IPS DF 6.9 (cell line): ENCODE measurements at regions not wholly inside any gene's neighbourhood (a gene's known extent, or its start where the extent isn't known, plus 50 kb on each side); places are given as distances from the start of the nearest gene placed in this dataset.

Experiments
- DNase-seq: peaks from one replicate; pipeline ENCODE4 v3.0.0-alpha.2; 2013; ENCODE audit warnings: low read depth, low spot score
- H3K27ac ChIP-seq: one replicate; pipeline ENCODE4 v1.5.1; 2013; ENCODE audit warnings: low read length, control low read depth
- H3K27me3 ChIP-seq: 2 replicates; pipeline ENCODE4 v1.6.1; 2013; ENCODE audit warnings: mild to moderate bottlenecking, low read length; ENCODE audit not compliant: control insufficient read depth, insufficient read depth
- H3K36me3 ChIP-seq: 2 replicates; pipeline ENCODE4 v1.6.1; 2013; ENCODE audit warnings: low read length; ENCODE audit not compliant: control insufficient read depth, insufficient read depth
- H3K4me1 ChIP-seq: 2 replicates; pipeline ENCODE4 v1.6.1; 2013; ENCODE audit warnings: low read length; ENCODE audit not compliant: control insufficient read depth, insufficient read depth
- H3K4me3 ChIP-seq: 2 replicates; pipeline ENCODE4 v1.5.1; 2013; ENCODE audit warnings: mild to moderate bottlenecking, low read length
- H3K9me3 ChIP-seq: 2 replicates; pipeline ENCODE4 v1.6.1; 2013; ENCODE audit warnings: low read length, inconsistent platforms; ENCODE audit not compliant: control insufficient read depth, insufficient read depth
- whole genome bisulfite sequencing: extraction: QIAGEN DNeasy Blood & Tissue Kit; methylation state at CpG from one replicate; pipeline ENCODE4 v1.1.7; 2013; ENCODE audit warnings: mixed read lengths, missing lambda C conversion rate; ENCODE audit not compliant: insufficient read length, insufficient coverage; 5-methylcytosine and 5-hydroxymethylcytosine counted together

DNA sequence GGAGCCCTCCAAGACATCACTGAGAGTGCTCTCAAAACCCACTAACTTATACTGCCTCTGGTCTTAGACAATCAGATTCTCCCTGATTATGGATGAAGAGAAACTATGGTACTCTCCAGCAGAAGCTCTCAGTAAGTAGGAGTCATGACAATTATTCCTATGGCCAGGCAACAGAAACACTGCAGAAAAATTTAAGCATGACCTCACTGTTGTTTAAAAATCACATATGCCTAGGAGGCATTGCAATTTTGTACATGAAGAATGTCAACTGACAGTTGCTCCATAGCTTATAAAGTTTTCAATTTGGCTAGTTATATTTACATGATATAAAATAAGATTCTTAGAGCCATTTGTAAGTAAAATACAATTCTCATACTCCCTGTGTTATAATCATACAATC, 105.9 kb upstream of the LSM8 start:
- Histone ChIP-seq H3K27ac (no peak overlapping the region), H3K4me3 (no peak overlapping the region), H3K4me1 (no peaks in the 10 kb centered on the region), H3K27me3 (no peaks in the 10 kb centered on the region), H3K9me3 (no peaks in the 10 kb centered on the region), H3K36me3 (no peaks in the 10 kb centered on the region; the same call in 1 of the 2 replicates)
- DNase-seq, result no peak

- DNase-seq, result no peak
- Histone ChIP-seq H3K27ac (no peak overlapping the region), H3K27me3 (no peaks in the 10 kb centered on the region), H3K4me1 (no peaks in the 10 kb centered on the region), H3K4me3 (no peak overlapping the region), H3K36me3 (no peaks in the 10 kb centered on the region), H3K9me3 (no peaks in the 10 kb centered on the region)
- WGBS, result no CpG with 5 or more reads among the region's 1 CpG
These were observed 104.6 kb upstream of the LSM8 start for GRCh38 chr7:118079369-118079768.

GRCh38 chr7:118080947-118081346, 103.0 kb upstream of the LSM8 start:
- DNase-seq, result peak; percentile 11
- no CpG with 5 or more reads among the region's 3 CpGs for WGBS

GRCh38 chr7:118082506-118082905, 101.5 kb upstream of the LSM8 start:
- no peak for DNase-seq
- H3K4me1 ChIP-seq, result peaks cover 2% of the 10 kb centered on the region; the same call in 1 of the 2 replicates
- no peaks in the 10 kb centered on the region for H3K27me3 ChIP-seq
- H3K27ac ChIP-seq, result no peak overlapping the region
- H3K4me3 ChIP-seq, result no peak overlapping the region
- H3K36me3 ChIP-seq, result no peaks in the 10 kb centered on the region
- no peaks in the 10 kb centered on the region for H3K9me3 ChIP-seq

More at GRCh38 chr7:118080947-118081346, 103.0 kb upstream of the LSM8 start:
- peaks cover 2% of the 10 kb centered on the region; the same call in 1 of the 2 replicates for H3K4me1 ChIP-seq
- no peak overlapping the region for H3K4me3 ChIP-seq
- no peaks in the 10 kb centered on the region for H3K27me3 ChIP-seq
- H3K27ac ChIP-seq, result no peak overlapping the region
- H3K36me3 ChIP-seq, result no peaks in the 10 kb centered on the region
- H3K9me3 ChIP-seq, result no peaks in the 10 kb centered on the region

- Histone ChIP-seq H3K27me3 (no peaks in the 10 kb centered on the region), H3K4me3 (no peak overlapping the region), H3K36me3 (no peaks in the 10 kb centered on the region), H3K27ac (no peak overlapping the region), H3K9me3 (no peaks in the 10 kb centered on the region), H3K4me1 (peaks cover 2% of the 10 kb centered on the region; the same call in 1 of the 2 replicates)
- no peak for DNase-seq
- no CpG with 5 or more reads among the region's 3 CpGs for WGBS
These were observed 99.0 kb upstream of the LSM8 start for GRCh38 chr7:118085000-118085399.

- Histone ChIP-seq H3K27me3 (no peaks in the 10 kb centered on the region), H3K4me3 (no peak overlapping the region), H3K4me1 (peaks cover 2% of the 10 kb centered on the region; the same call in 1 of the 2 replicates), H3K27ac (no peak overlapping the region), H3K36me3 (no peaks in the 10 kb centered on the region), H3K9me3 (no peaks in the 10 kb centered on the region)
- DNase-seq, result no peak
- no CpG with 5 or more reads among the region's 2 CpGs for WGBS
These were observed 96.8 kb upstream of the LSM8 start for GRCh38 chr7:118087126-118087525.

GRCh38 chr7:118094044-118094443, 89.9 kb upstream of the LSM8 start:
- Histone ChIP-seq H3K27me3 (no peaks in the 10 kb centered on the region), H3K36me3 (no peaks in the 10 kb centered on the region), H3K9me3 (no peaks in the 10 kb centered on the region), H3K27ac (no peak overlapping the region), H3K4me1 (no peaks in the 10 kb centered on the region), H3K4me3 (no peak overlapping the region)
- DNase-seq, result no peak
- WGBS, result no CpG with 5 or more reads among the region's 1 CpG

DNA sequence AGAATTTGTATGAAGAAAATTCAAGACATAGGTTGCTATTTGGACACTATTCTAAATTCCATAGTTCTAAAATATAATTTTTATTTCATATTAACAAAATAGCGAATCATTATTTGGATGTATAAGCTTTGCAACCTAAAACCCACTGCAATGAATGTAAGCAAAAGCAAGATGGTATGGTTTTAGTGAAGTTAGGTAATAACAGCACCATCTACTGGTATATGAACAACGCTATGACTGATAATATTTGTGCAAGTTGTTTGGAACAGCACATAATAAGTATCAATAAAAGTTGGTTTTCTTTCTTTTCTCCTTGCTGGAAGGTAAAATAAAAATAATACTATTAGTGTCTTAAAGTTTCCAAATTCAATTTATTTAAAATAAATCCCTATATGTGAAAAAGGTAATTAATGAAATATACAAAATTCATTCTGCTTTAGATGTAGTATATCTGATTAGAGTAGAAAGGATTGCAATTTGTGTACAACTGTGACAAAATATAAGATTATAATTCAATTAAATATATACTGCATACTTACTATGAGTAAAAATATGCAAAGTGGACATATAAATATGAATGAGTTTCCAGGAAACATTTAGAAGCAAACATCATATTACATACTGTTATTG, 79.0 kb upstream of the LSM8 start:
- Histone ChIP-seq H3K27ac (no peak overlapping the region), H3K27me3 (no peaks in the 10 kb centered on the region), H3K9me3 (no peaks in the 10 kb centered on the region), H3K36me3 (no peaks in the 10 kb centered on the region), H3K4me3 (no peak overlapping the region), H3K4me1 (no peaks in the 10 kb centered on the region)
- DNase-seq, result no peak
- no CpG with 5 or more reads among the region's 2 CpGs for WGBS

DNA sequence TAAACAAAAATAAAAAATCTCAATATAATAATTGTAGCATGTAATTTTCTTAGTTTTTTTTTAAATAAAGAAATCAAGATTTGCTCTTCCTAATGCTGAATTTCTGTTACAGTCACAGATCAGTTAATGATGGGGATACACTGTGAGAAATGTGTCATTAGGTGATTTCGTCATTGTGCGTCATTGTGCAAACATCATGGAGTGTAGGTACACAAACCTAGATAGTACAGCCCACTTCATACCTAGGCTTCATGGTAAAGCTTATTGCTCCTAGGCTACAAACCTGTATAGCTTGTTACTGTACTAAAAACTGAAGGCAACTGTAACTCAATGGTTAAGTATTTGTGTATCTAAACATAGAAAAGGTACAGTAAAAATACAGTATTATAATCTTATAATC, 74.4 kb upstream of the LSM8 start:
- H3K36me3 ChIP-seq, result no peaks in the 10 kb centered on the region
- WGBS, result no CpG with 5 or more reads among the region's 2 CpGs
- no peak overlapping the region for H3K27ac ChIP-seq
- H3K4me3 ChIP-seq, result no peak overlapping the region
- H3K9me3 ChIP-seq, result no peaks in the 10 kb centered on the region
- DNase-seq, result no peak
- H3K4me1 ChIP-seq, result no peaks in the 10 kb centered on the region
- no peaks in the 10 kb centered on the region for H3K27me3 ChIP-seq

DNA sequence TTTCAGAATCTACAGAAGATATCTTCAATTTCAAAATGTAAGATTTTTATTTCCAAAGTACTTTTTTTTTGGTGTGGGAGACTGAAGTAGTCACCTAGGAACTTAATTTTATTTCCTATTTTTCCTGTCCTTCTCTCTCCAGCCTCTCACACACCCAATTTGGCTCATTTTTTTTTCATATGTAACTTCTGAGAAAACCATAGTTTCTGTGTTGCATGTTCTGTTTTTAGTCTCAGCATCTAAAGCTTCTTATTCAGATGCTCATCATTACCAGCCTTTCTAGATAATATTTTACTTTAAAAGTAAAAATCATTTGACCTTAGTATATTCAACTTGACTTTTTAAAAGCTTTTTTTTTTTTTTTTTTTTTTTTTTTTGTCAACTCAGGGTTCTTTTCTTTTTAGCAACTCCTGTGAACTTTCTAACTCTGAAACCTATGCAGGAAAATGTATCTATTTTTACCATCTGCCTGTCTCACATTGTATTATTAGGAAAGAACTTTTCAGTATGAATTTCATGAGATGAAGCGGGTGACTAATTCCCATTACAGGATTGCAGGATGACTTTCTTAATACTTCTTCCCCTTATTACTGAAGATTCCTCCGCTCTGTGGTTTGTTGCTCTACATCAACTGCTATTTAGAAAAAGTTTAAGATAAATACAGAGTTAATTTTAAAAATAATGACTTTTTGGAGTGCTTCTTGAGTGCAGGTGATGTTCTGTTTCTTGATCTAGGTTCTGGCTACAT, 73.6 kb upstream of the LSM8 start:
- H3K4me1 ChIP-seq, result no peaks in the 10 kb centered on the region
- DNase-seq, result no peak
- no peak overlapping the region for H3K4me3 ChIP-seq
- WGBS, result no CpG with 5 or more reads among the region's 2 CpGs
- no peaks in the 10 kb centered on the region for H3K36me3 ChIP-seq
- no peak overlapping the region for H3K27ac ChIP-seq
- no peaks in the 10 kb centered on the region for H3K27me3 ChIP-seq
- H3K9me3 ChIP-seq, result no peaks in the 10 kb centered on the region

GRCh38 chr7:118111347-118111746, 72.6 kb upstream of the LSM8 start:
- Histone ChIP-seq H3K27ac (no peak overlapping the region), H3K9me3 (no peaks in the 10 kb centered on the region), H3K4me3 (no peak overlapping the region), H3K4me1 (no peaks in the 10 kb centered on the region), H3K36me3 (no peaks in the 10 kb centered on the region), H3K27me3 (no peaks in the 10 kb centered on the region)
- no peak for DNase-seq
- no CpG with 5 or more reads among the region's 2 CpGs for WGBS
